Neural cell (in vitro differentiated cells): ENCODE measurements at regions not wholly inside any gene's neighbourhood (a gene's known extent, or its start where the extent isn't known, plus 50 kb on each side); places are given as distances from the start of the nearest gene placed in this dataset.

Experiments used
- H2AFZ ChIP-seq: fragments of 200-600, 300-800 bp; sonication (generic), shearing (Covaris generic); 2 replicates; pipeline ENCODE4 v1.6.0; 2014; ENCODE audit warnings: low read depth, mild to moderate bottlenecking, antibody characterized with exemption, low read length, moderate library complexity
- H3F3A ChIP-seq: fragments of 200-600 bp; shearing (Covaris generic); 2 replicates; pipeline ENCODE4 v1.6.1; 2016; ENCODE audit warnings: mild to moderate bottlenecking, moderate library complexity, mixed read lengths, antibody characterized with exemption, low read length; ENCODE audit not compliant: insufficient read depth, poor library complexity, severe bottlenecking
- H3K27ac ChIP-seq: fragments of 200-600, 300-800 bp; sonication (generic), shearing (Covaris generic); 2 replicates; pipeline ENCODE4 v1.5.1; 2014; ENCODE audit warnings: mild to moderate bottlenecking, low read length, moderate library complexity
- H3K27me3 ChIP-seq: fragments of 300-800, 200-600 bp; sonication (generic), shearing (Covaris generic); 2 replicates; pipeline ENCODE4 v1.6.0; 2014; ENCODE audit warnings: mild to moderate bottlenecking, low read depth, low read length, moderate library complexity; ENCODE audit not compliant: insufficient read depth
- H3K36me3 ChIP-seq: fragments of 300-800, 200-600 bp; sonication (generic), shearing (Covaris generic); 2 replicates; pipeline ENCODE4 v1.5.1; 2014; ENCODE audit warnings: mild to moderate bottlenecking, antibody characterized with exemption, low read length, moderate library complexity; ENCODE audit not compliant: insufficient read depth
- H3K4me2 ChIP-seq: fragments of 300-800, 200-600 bp; sonication (generic), shearing (Covaris generic); 2 replicates; pipeline ENCODE4 v1.6.0; 2014; ENCODE audit warnings: mild to moderate bottlenecking, low read length
- H3K4me3 ChIP-seq: fragments of 300-800, 200-600 bp; sonication (generic), shearing (Covaris generic); 2 replicates; pipeline ENCODE4 v1.5.1; 2014; ENCODE audit warnings: mild to moderate bottlenecking, low read length, moderate library complexity
- H3K79me2 ChIP-seq: fragments of 200-600 bp; shearing (Covaris generic); replicated peaks from 2 replicates; pipeline ENCODE4 v1.6.0; 2014; ENCODE audit warnings: mild to moderate bottlenecking, low read length, moderate library complexity; ENCODE audit not compliant: insufficient read depth
- H3K9ac ChIP-seq: fragments of 300-800, 200-600 bp; sonication (generic), shearing (Covaris generic); 2 replicates; pipeline ENCODE4 v1.6.1; 2016; ENCODE audit warnings: mild to moderate bottlenecking, low read length, mixed read lengths
- H3K9me2 ChIP-seq: fragments of 200-600 bp; shearing (Covaris generic); 2 replicates; pipeline ENCODE4 v1.6.1; 2016; ENCODE audit warnings: mild to moderate bottlenecking, low read length, mixed read lengths; ENCODE audit not compliant: insufficient read depth
- H3K9me3 ChIP-seq: fragments of 200-600, 300-800 bp; sonication (generic), shearing (Covaris generic); 2 replicates; pipeline ENCODE4 v1.6.1; 2016; ENCODE audit warnings: mild to moderate bottlenecking, mixed run types, low read length, moderate library complexity, mixed read lengths
- H4K20me1 ChIP-seq: fragments of 200-600 bp; shearing (Covaris generic); 2 replicates; pipeline ENCODE4 v1.6.1; 2016; ENCODE audit warnings: mild to moderate bottlenecking, mixed run types; ENCODE audit not compliant: insufficient read depth
- EP300 ChIP-seq: fragments of 450-650 bp; conservative IDR thresholded peaks from 2 replicates; pipeline ENCODE4 v1.6.1; 2014; ENCODE audit warnings: antibody characterized with exemption, mild to moderate bottlenecking, moderate library complexity; ENCODE audit not compliant: poor library complexity, severe bottlenecking
- EZH2 ChIP-seq: fragments of 200-600, 300-800 bp; shearing (Covaris generic), sonication (generic); IDR thresholded peaks from 2 replicates; pipeline ENCODE4 v1.6.1; 2014; ENCODE audit warnings: antibody characterized with exemption, low read length, borderline replicate concordance, mild to moderate bottlenecking; ENCODE audit not compliant: insufficient read depth, poor library complexity, severe bottlenecking
- MXI1 ChIP-seq: fragments of 450-650 bp; conservative IDR thresholded peaks from 2 replicates; pipeline ENCODE4 v1.6.1; 2014; ENCODE audit warnings: antibody characterized with exemption, mild to moderate bottlenecking; ENCODE audit not compliant: poor library complexity, severe bottlenecking
- POLR2AphosphoS5 ChIP-seq: IDR thresholded peaks from 2 replicates; pipeline ENCODE4 v1.6.1; 2012
- RAD21 ChIP-seq: fragments of 450-650 bp; conservative IDR thresholded peaks from 2 replicates; pipeline ENCODE4 v1.6.1; 2014; ENCODE audit warnings: antibody characterized with exemption, mild to moderate bottlenecking, moderate library complexity
- SMC3 ChIP-seq: fragments of 450-650 bp; conservative IDR thresholded peaks from 2 replicates; pipeline ENCODE4 v1.6.1; 2014; ENCODE audit warnings: antibody characterized with exemption, mild to moderate bottlenecking, moderate library complexity; ENCODE audit not compliant: poor library complexity
- TAF1 ChIP-seq: IDR thresholded peaks from 2 replicates; pipeline ENCODE4 v1.6.1; 2012; ENCODE audit warnings: low read depth
- TF ChIP-seq, protein P1 (sequence below): fragments of 450-650 bp; IDR thresholded peaks from 2 replicates; pipeline ENCODE4 v1.5.1; 2014; ENCODE audit warnings: antibody characterized with exemption, mild to moderate bottlenecking, moderate library complexity; ENCODE audit not compliant: poor library complexity, severe bottlenecking
- TF ChIP-seq, protein P2 (sequence below): IDR thresholded peaks from 2 replicates; pipeline ENCODE4 v1.6.1; 2012; ENCODE audit warnings: borderline replicate concordance

DNA sequence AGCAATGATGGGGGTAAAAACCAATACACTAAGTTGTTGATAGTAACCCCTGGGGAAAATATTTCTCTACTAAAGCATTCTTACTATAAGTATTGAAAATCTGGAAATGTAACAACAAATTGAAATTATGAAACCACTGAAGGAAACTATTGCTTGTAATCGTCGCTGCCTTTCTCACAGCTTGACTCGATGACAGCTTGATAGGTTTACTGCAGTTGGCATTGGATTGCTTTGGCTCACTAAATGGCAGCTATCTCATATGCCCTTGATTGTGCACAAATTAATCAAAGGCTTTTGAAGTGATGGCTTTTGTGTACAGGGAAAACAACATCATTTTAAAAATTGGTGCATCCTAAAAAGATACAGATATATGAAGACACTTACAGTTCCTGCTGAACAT lies 419.6 kb upstream of the TENM3 start:
- H4K20me1 ChIP-seq = no peaks in the 10 kb centered on the region
- no peaks in the 10 kb centered on the region for H3K9me2 ChIP-seq
- H2AFZ ChIP-seq = no peak overlapping the region
- H3K4me3 ChIP-seq = no peak overlapping the region
- H3K4me2 ChIP-seq = no peak overlapping the region
- no peaks in the 10 kb centered on the region for H3F3A ChIP-seq
- H3K9me3 ChIP-seq = no peaks in the 10 kb centered on the region
- TF ChIP-seq EP300 (peak; percentile 63), POLR2AphosphoS5 (peak; percentile 18), TAF1 (no peak)
- no peaks in the 10 kb centered on the region for H3K27me3 ChIP-seq
- H3K9ac ChIP-seq = no peak overlapping the region
- no peaks in the 10 kb centered on the region for H3K79me2 ChIP-seq
- H3K36me3 ChIP-seq = no peaks in the 10 kb centered on the region
- no peak overlapping the region for H3K27ac ChIP-seq

DNA sequence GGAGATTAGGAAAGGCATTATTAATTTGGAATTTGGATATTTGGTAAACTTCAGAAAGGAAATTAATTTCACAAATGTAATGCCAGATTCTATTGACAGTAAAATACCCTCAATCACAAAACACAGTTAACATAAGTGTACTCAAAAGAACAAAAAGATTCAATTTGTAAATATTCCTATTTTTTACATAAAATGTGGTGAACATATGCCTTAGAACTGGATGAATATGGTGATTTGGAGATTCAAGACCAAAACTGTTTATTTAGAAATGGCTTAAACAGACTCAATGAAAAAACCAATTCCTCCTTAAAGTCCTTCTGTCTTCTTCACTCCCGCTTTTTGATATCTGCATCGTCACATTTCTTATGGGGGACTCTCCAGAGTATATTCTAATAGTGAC lies 417.6 kb upstream of the TENM3 start:
- no peak overlapping the region for H3K4me2 ChIP-seq
- TF ChIP-seq TAF1 (no peak), POLR2AphosphoS5 (no peak), EP300 (no peak), MXI1 (no peak), RAD21 (no peak), EZH2 (no peak), SMC3 (no peak)
- TF ChIP-seq, protein P1, sequence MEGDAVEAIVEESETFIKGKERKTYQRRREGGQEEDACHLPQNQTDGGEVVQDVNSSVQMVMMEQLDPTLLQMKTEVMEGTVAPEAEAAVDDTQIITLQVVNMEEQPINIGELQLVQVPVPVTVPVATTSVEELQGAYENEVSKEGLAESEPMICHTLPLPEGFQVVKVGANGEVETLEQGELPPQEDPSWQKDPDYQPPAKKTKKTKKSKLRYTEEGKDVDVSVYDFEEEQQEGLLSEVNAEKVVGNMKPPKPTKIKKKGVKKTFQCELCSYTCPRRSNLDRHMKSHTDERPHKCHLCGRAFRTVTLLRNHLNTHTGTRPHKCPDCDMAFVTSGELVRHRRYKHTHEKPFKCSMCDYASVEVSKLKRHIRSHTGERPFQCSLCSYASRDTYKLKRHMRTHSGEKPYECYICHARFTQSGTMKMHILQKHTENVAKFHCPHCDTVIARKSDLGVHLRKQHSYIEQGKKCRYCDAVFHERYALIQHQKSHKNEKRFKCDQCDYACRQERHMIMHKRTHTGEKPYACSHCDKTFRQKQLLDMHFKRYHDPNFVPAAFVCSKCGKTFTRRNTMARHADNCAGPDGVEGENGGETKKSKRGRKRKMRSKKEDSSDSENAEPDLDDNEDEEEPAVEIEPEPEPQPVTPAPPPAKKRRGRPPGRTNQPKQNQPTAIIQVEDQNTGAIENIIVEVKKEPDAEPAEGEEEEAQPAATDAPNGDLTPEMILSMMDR = no peak
- TF ChIP-seq, protein P2, sequence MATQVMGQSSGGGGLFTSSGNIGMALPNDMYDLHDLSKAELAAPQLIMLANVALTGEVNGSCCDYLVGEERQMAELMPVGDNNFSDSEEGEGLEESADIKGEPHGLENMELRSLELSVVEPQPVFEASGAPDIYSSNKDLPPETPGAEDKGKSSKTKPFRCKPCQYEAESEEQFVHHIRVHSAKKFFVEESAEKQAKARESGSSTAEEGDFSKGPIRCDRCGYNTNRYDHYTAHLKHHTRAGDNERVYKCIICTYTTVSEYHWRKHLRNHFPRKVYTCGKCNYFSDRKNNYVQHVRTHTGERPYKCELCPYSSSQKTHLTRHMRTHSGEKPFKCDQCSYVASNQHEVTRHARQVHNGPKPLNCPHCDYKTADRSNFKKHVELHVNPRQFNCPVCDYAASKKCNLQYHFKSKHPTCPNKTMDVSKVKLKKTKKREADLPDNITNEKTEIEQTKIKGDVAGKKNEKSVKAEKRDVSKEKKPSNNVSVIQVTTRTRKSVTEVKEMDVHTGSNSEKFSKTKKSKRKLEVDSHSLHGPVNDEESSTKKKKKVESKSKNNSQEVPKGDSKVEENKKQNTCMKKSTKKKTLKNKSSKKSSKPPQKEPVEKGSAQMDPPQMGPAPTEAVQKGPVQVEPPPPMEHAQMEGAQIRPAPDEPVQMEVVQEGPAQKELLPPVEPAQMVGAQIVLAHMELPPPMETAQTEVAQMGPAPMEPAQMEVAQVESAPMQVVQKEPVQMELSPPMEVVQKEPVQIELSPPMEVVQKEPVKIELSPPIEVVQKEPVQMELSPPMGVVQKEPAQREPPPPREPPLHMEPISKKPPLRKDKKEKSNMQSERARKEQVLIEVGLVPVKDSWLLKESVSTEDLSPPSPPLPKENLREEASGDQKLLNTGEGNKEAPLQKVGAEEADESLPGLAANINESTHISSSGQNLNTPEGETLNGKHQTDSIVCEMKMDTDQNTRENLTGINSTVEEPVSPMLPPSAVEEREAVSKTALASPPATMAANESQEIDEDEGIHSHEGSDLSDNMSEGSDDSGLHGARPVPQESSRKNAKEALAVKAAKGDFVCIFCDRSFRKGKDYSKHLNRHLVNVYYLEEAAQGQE = no peak
- H3K36me3 ChIP-seq = no peaks in the 10 kb centered on the region
- H3K9me3 ChIP-seq = no peaks in the 10 kb centered on the region
- H3K27me3 ChIP-seq = no peaks in the 10 kb centered on the region
- no peak overlapping the region for H3K27ac ChIP-seq
- no peak overlapping the region for H3K4me3 ChIP-seq
- H3K79me2 ChIP-seq = no peaks in the 10 kb centered on the region
- H3K9me2 ChIP-seq = no peaks in the 10 kb centered on the region
- H3F3A ChIP-seq = no peaks in the 10 kb centered on the region
- H4K20me1 ChIP-seq = no peaks in the 10 kb centered on the region
- no peak overlapping the region for H3K9ac ChIP-seq
- no peak overlapping the region for H2AFZ ChIP-seq

DNA sequence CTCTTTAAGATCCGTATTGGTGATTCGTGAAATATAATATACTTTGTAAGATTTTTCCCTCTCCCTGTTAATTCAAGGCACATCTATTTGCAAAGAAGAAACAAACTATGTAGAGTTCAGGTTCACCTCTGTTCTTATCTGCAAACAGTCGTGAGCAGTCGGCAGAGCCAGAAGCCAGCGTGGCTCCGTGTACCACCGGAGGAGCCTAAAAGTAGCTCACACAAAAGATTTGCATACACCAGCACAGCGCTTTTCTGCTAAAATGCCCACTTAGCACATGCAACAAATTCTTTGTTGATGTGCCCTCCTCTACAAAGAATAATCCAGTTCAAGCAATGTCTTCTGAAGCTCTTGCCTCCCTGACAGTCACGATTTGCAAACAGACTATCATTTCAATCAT lies 416.0 kb upstream of the TENM3 start:
- H3K4me3 ChIP-seq = no peak overlapping the region
- no peak overlapping the region for H3K4me2 ChIP-seq
- H3K27me3 ChIP-seq = no peaks in the 10 kb centered on the region
- H3K79me2 ChIP-seq = no peaks in the 10 kb centered on the region
- TF ChIP-seq, protein P1 = no peak
- no peak for TF ChIP-seq SMC3
- TF ChIP-seq RAD21 = no peak
- no peak for TF ChIP-seq EZH2
- TF ChIP-seq MXI1 = no peak
- no peak for TF ChIP-seq EP300
- TF ChIP-seq, protein P2 = no peak
- TF ChIP-seq TAF1 = no peak
- no peak for TF ChIP-seq POLR2AphosphoS5
- H2AFZ ChIP-seq = no peak overlapping the region
- no peaks in the 10 kb centered on the region for H3K36me3 ChIP-seq
- no peak overlapping the region for H3K9ac ChIP-seq
- no peaks in the 10 kb centered on the region for H3K9me3 ChIP-seq
- H4K20me1 ChIP-seq = no peaks in the 10 kb centered on the region
- no peak overlapping the region for H3K27ac ChIP-seq
- no peaks in the 10 kb centered on the region for H3F3A ChIP-seq
- H3K9me2 ChIP-seq = no peaks in the 10 kb centered on the region
